ENCODE measurements at regions not wholly inside any gene's neighbourhood (a gene's known extent, or its start where the extent isn't known, plus 50 kb on each side); places are given as distances from the start of the nearest gene placed in this dataset.

- DNase-seq (ENCODE audit: low read depth) = no peak
Measured at GRCh38 chr10:44776181-44776580, 135.0 kb upstream of the TMEM72 start.

GRCh38 chr10:44779511-44779910, 131.6 kb upstream of the TMEM72 start:
- DNase-seq (ENCODE audit: low read depth) = no peak

- no peak for DNase-seq (ENCODE audit: low read depth)
Measured at GRCh38 chr10:44780426-44780825, 130.7 kb upstream of the TMEM72 start.

GRCh38 chr10:44781131-44781530, 130.0 kb upstream of the TMEM72 start:
- DNase-seq (ENCODE audit: low read depth) = no peak

- no peak for DNase-seq (ENCODE audit: low read depth)
Measured at GRCh38 chr10:44786286-44786850, 124.8 kb upstream of the TMEM72 start.

GRCh38 chr10:44787480-44788075, 123.6 kb upstream of the TMEM72 start:
- DNase-seq (ENCODE audit: low read depth) = no peak

- no peak for DNase-seq (ENCODE audit: low read depth)
Measured at GRCh38 chr10:44788147-44789129, 122.7 kb upstream of the TMEM72 start.

GRCh38 chr10:44792119-44792775, 118.9 kb upstream of the TMEM72 start:
- DNase-seq (ENCODE audit: low read depth) = no peak

GRCh38 chr10:44799966-44800365, 111.2 kb upstream of the TMEM72 start:
- DNase-seq (ENCODE audit: low read depth) = no peak

- peak; percentile 83 for DNase-seq (ENCODE audit: low read depth)
Measured at GRCh38 chr10:44801383-44802327, 109.5 kb upstream of the TMEM72 start.

GRCh38 chr10:44803862-44804261, 107.3 kb upstream of the TMEM72 start:
- DNase-seq (ENCODE audit: low read depth) = no peak

GRCh38 chr10:44804661-44805060, 106.5 kb upstream of the TMEM72 start:
- DNase-seq (ENCODE audit: low read depth) = no peak

GRCh38 chr10:44805466-44806210, 105.5 kb upstream of the TMEM72 start:
- no peak for DNase-seq (ENCODE audit: low read depth)

- DNase-seq (ENCODE audit: low read depth) = no peak
Measured at GRCh38 chr10:44806950-44807349, 104.2 kb upstream of the TMEM72 start.

- no peak for DNase-seq (ENCODE audit: low read depth)
Measured at GRCh38 chr10:44807451-44807850, 103.7 kb upstream of the TMEM72 start.

GRCh38 chr10:44809647-44810046, 101.5 kb upstream of the TMEM72 start:
- DNase-seq (ENCODE audit: low read depth) = peak; percentile 21

- no peak for DNase-seq (ENCODE audit: low read depth)
Measured at GRCh38 chr10:44811072-44811471, 100.1 kb upstream of the TMEM72 start.

GRCh38 chr10:44813201-44813600, 97.9 kb upstream of the TMEM72 start:
- DNase-seq (ENCODE audit: low read depth) = no peak

- no peak for DNase-seq (ENCODE audit: low read depth)
Measured at GRCh38 chr10:44814929-44815328, 96.2 kb upstream of the TMEM72 start.

- peak; percentile 33 for DNase-seq (ENCODE audit: low read depth)
Measured at GRCh38 chr10:44818041-44818649, 93.0 kb upstream of the TMEM72 start.
